Keratinocyte (primary cell): ENCODE measurements at regions not wholly inside any gene's neighbourhood (a gene's known extent, or its start where the extent isn't known, plus 50 kb on each side); places are given as distances from the start of the nearest gene placed in this dataset.

Experiments
- DNase-seq: peaks from one replicate; pipeline ENCODE4 v3.0.0-alpha.2; 2011; ENCODE audit warnings: low read depth, missing footprints, low spot score
- FAIRE-seq: peaks from 2 replicates; lab custom pipeline; 2011; peaks lifted over from hg19 to GRCh38; lab: Jason Lieb, UNC
- H2AFZ ChIP-seq: 2 replicates; pipeline ENCODE4 v1.6.0; 2012; ENCODE audit warnings: low read length, control low read depth, inconsistent platforms; ENCODE audit not compliant: control insufficient read depth
- H3K27ac ChIP-seq: 2 replicates; pipeline ENCODE4 v1.5.1; 2011; ENCODE audit warnings: low read length; ENCODE audit not compliant: control insufficient read depth, insufficient read depth
- H3K27me3 ChIP-seq: 3 replicates; pipeline ENCODE4 v1.6.0; 2011; ENCODE audit warnings: low read length; ENCODE audit not compliant: control insufficient read depth, insufficient read depth; ENCODE audit errors: extremely low read depth
- H3K36me3 ChIP-seq, 2 experiments: 2 replicates in 1 of 2; 3 replicates in 1 of 2; pipeline ENCODE4 v1.5.1; 2011; ENCODE audit warnings: low read length in 2 of 2, mild to moderate bottlenecking in 1 of 2; ENCODE audit not compliant: control insufficient read depth in 2 of 2, insufficient read depth in 2 of 2; ENCODE audit errors: extremely low read depth in 1 of 2
- H3K4me1 ChIP-seq: 3 replicates; pipeline ENCODE4 v1.5.1; 2011; ENCODE audit warnings: low read length; ENCODE audit not compliant: control insufficient read depth, insufficient read depth; ENCODE audit errors: extremely low read depth
- H3K4me2 ChIP-seq: 3 replicates; pipeline ENCODE4 v1.6.0; 2011; ENCODE audit warnings: low read depth, low read length; ENCODE audit not compliant: control insufficient read depth, insufficient read depth; ENCODE audit errors: extremely low read depth
- H3K4me3 ChIP-seq, 3 experiments: fragments of 200-600 bp in 1 of 3; sonication (generic) in 1 of 3; 2 replicates in 2 of 3; 3 replicates in 1 of 3; pipeline ENCODE4 v1.5.1; 2011 to 2016; ENCODE audit warnings: low read length in 3 of 3, mild to moderate bottlenecking in 3 of 3, control low read depth in 2 of 3, inconsistent platforms in 1 of 3, low read depth in 1 of 3, mixed read lengths in 1 of 3, mixed run types in 1 of 3, moderate library complexity in 1 of 3; ENCODE audit not compliant: control insufficient read depth in 2 of 3, insufficient read depth in 2 of 3; ENCODE audit errors: extremely low read depth in 1 of 3
- H3K79me2 ChIP-seq: 2 replicates; pipeline ENCODE4 v1.6.0; 2012; ENCODE audit warnings: low read length; ENCODE audit not compliant: control insufficient read depth, insufficient read depth
- H3K9ac ChIP-seq: 3 replicates; pipeline ENCODE4 v1.6.0; 2011; ENCODE audit warnings: low read length; ENCODE audit not compliant: control insufficient read depth, insufficient read depth; ENCODE audit errors: extremely low read depth
- H3K9me1 ChIP-seq: 3 replicates; pipeline ENCODE4 v1.6.0; 2011; ENCODE audit warnings: low read length; ENCODE audit not compliant: control insufficient read depth, insufficient read depth; ENCODE audit errors: extremely low read depth
- H3K9me3 ChIP-seq: 2 replicates; pipeline ENCODE4 v1.5.1; 2012; ENCODE audit warnings: low read depth, low read length; ENCODE audit not compliant: control insufficient read depth
- H4K20me1 ChIP-seq: 3 replicates; pipeline ENCODE4 v1.6.0; 2011; ENCODE audit warnings: low read length; ENCODE audit not compliant: control insufficient read depth, insufficient read depth; ENCODE audit errors: extremely low read depth
- CTCF ChIP-seq, 3 experiments: IDR thresholded peaks in 1 of 3; conservative IDR thresholded peaks in 1 of 3; optimal IDR thresholded peaks in 1 of 3; 2 replicates in 2 of 3; 3 replicates in 1 of 3; pipeline versions ENCODE3 to v1.5.1; 2011; ENCODE audit warnings: low read length in 3 of 3, mild to moderate bottlenecking in 3 of 3, moderate library complexity in 2 of 3, control low read depth in 1 of 3, inconsistent platforms in 1 of 3; ENCODE audit not compliant: insufficient read depth in 2 of 3; ENCODE audit errors: extremely low read depth in 1 of 3
- EZH2 ChIP-seq: IDR thresholded peaks from one replicate; pipeline ENCODE4 v1.6.1; 2012; ENCODE audit warnings: inconsistent platforms, mild to moderate bottlenecking, low read length, moderate library complexity
- dilution Hi-C: fragments of 300-500 bp; cut with MboI; formaldehyde crosslinking; loops from one replicate; pipeline ENCODE4 v1.7.0; 2020; ENCODE audit warnings: low sequenced_read_pairs; ENCODE audit not compliant: extremely low pct_ligation_motif_present

- H3K79me2 ChIP-seq, result no peaks in the 10 kb centered on the region
- no peak for TF ChIP-seq CTCF (optimal IDR thresholded peaks at IDR 0.05 in 1 of 3, IDR thresholded peaks at IDR 0.05 in 1 of 3, conservative IDR thresholded peaks at IDR 0.05 in 1 of 3; ENCODE audit: extremely low read depth in 1 of 3, insufficient read depth in 2 of 3, low read length in 3 of 3)
- TF ChIP-seq EZH2, result no peak
- no peak for DNase-seq
- H3K9me1 ChIP-seq, result no peaks in the 10 kb centered on the region
- no peaks in the 10 kb centered on the region for H3K9me3 ChIP-seq
- no peaks in the 10 kb centered on the region for H3K27me3 ChIP-seq
- H3K9ac ChIP-seq, result no peak overlapping the region
- H3K4me3 ChIP-seq, result no peak overlapping the region
- dilution Hi-C loops, result no loop called here
- H4K20me1 ChIP-seq, result no peaks in the 10 kb centered on the region
- no peak overlapping the region for H2AFZ ChIP-seq
- no peaks in the 10 kb centered on the region for H3K36me3 ChIP-seq
- no peaks in the 10 kb centered on the region for H3K4me1 ChIP-seq
- H3K27ac ChIP-seq, result no peak overlapping the region
- FAIRE-seq, result no peak
- H3K4me2 ChIP-seq, result no peak overlapping the region
Measured at GRCh38 chr2:145599756-145600155, 1079.8 kb upstream of the ZEB2 start.

GRCh38 chr2:145598434-145598833 is 1078.5 kb upstream of the ZEB2 start:
- dilution Hi-C loops, result no loop called here
- Histone ChIP-seq H3K9me1 (no peaks in the 10 kb centered on the region), H3K4me3 (no peak overlapping the region), H3K27ac (no peak overlapping the region), H3K9me3 (no peaks in the 10 kb centered on the region), H3K9ac (no peak overlapping the region), H3K4me2 (no peak overlapping the region), H4K20me1 (no peaks in the 10 kb centered on the region), H3K36me3 (no peaks in the 10 kb centered on the region), H2AFZ (no peak overlapping the region), H3K79me2 (no peaks in the 10 kb centered on the region), H3K27me3 (no peaks in the 10 kb centered on the region), H3K4me1 (no peaks in the 10 kb centered on the region)
- FAIRE-seq, result no peak
- TF ChIP-seq EZH2 (no peak), CTCF (optimal IDR thresholded peaks at IDR 0.05 in 1 of 3, IDR thresholded peaks at IDR 0.05 in 1 of 3, conservative IDR thresholded peaks at IDR 0.05 in 1 of 3; ENCODE audit: extremely low read depth in 1 of 3, insufficient read depth in 2 of 3, low read length in 3 of 3) (no peak)
- no peak for DNase-seq
